IMR-90 (cell line): ENCODE measurements at regions not wholly inside any gene's neighbourhood (a gene's known extent, or its start where the extent isn't known, plus 50 kb on each side); places are given as distances from the start of the nearest gene placed in this dataset.

Experiments used
- ATAC-seq: fragments of 200-7000 bp; cut with Tn5 transposase; 2 replicates; pipeline ENCODE4 v1.9.1; 2020; ENCODE audit warnings: low read depth, mild to moderate bottlenecking, moderate library complexity
- BruUV-seq: library from RNA; stranded (reverse); fragments of 400-500 nt; replicated peaks from 2 replicates; lab custom pipeline; 2021; lab: Mats Ljungman, UMichigan
- CTCF ChIA-PET: fragments of 300-600 bp; formaldehyde crosslinking; extraction: SDS; loops from one replicate; lab custom pipeline; 2021; ENCODE audit warnings: antibody characterized with exemption; lab: Yijun Ruan, JAX
- POLR2A ChIA-PET: fragments of 300-600 bp; sonication (Branson Sonifier 250); formaldehyde crosslinking; loops from one replicate; lab custom pipeline; 2022; ENCODE audit warnings: antibody characterized with exemption; ENCODE audit not compliant: unreplicated experiment; lab: Charles Lee
- DNase-seq: peaks from one replicate; pipeline ENCODE4 v3.0.0; 2013
- H2AFZ ChIP-seq: replicated peaks from 2 replicates; pipeline ENCODE3; 2013; ENCODE audit warnings: low read length, mild to moderate bottlenecking; ENCODE audit not compliant: poor library complexity
- H2AK5ac ChIP-seq: 2 replicates; pipeline ENCODE4 v1.6.1; 2013; ENCODE audit warnings: low read depth, low read length, inconsistent platforms
- H2AK9ac ChIP-seq: replicated peaks from 2 replicates; pipeline ENCODE3; 2013; ENCODE audit warnings: mild to moderate bottlenecking, low read depth, low read length, moderate library complexity; ENCODE audit not compliant: poor library complexity
- H2BK120ac ChIP-seq: 2 replicates; pipeline ENCODE4 v1.6.1; 2013; ENCODE audit warnings: low read depth, low read length, inconsistent platforms
- H2BK15ac ChIP-seq: 3 replicates; pipeline ENCODE4 v1.6.1; 2013; ENCODE audit warnings: low read depth, low read length, inconsistent platforms
- H2BK20ac ChIP-seq: 2 replicates; pipeline ENCODE4 v1.6.1; 2013; ENCODE audit warnings: low read depth, mild to moderate bottlenecking, inconsistent platforms, low read length, moderate library complexity
- H2BK5ac ChIP-seq: 2 replicates; pipeline ENCODE4 v1.6.1; 2013; ENCODE audit warnings: mild to moderate bottlenecking, low read depth, low read length, inconsistent platforms; ENCODE audit not compliant: poor library complexity, severe bottlenecking
- H3K14ac ChIP-seq: replicated peaks from 2 replicates; pipeline ENCODE4 v1.6.1; 2013; ENCODE audit warnings: low read depth, low read length, inconsistent platforms
- H3K18ac ChIP-seq: 2 replicates; pipeline ENCODE4 v1.6.1; 2013; ENCODE audit warnings: low read depth, low read length, control low read depth
- H3K23ac ChIP-seq: 2 replicates; pipeline ENCODE4 v1.6.1; 2013; ENCODE audit warnings: low read depth, low read length, inconsistent platforms
- H3K27ac ChIP-seq: 2 replicates; pipeline ENCODE4 v1.5.1; 2013; ENCODE audit warnings: mild to moderate bottlenecking, control low read depth, low read length; ENCODE audit not compliant: insufficient read depth
- H3K27me3 ChIP-seq: 2 replicates; pipeline ENCODE4 v1.6.1; 2013; ENCODE audit warnings: low read length; ENCODE audit not compliant: control insufficient read depth, insufficient read depth
- H3K36me3 ChIP-seq: 2 replicates; pipeline ENCODE4 v1.6.1; 2013; ENCODE audit warnings: low read length, mixed read lengths; ENCODE audit not compliant: control insufficient read depth, insufficient read depth
- H3K4ac ChIP-seq: 2 replicates; pipeline ENCODE4 v1.6.1; 2013; ENCODE audit warnings: low read depth, low read length, inconsistent platforms
- H3K4me1 ChIP-seq: 2 replicates; pipeline ENCODE4 v1.6.1; 2013; ENCODE audit warnings: low read length, mixed read lengths; ENCODE audit not compliant: control insufficient read depth, insufficient read depth
- H3K4me2 ChIP-seq: 2 replicates; pipeline ENCODE4 v1.6.1; 2013; ENCODE audit warnings: low read depth, mild to moderate bottlenecking, control low read depth, low read length, moderate library complexity
- H3K4me3 ChIP-seq: 2 replicates; pipeline ENCODE4 v1.5.1; 2013; ENCODE audit warnings: low read depth, mild to moderate bottlenecking, control low read depth, low read length, moderate library complexity; ENCODE audit not compliant: insufficient read depth
- H3K56ac ChIP-seq: 2 replicates; pipeline ENCODE4 v1.6.1; 2013; ENCODE audit warnings: low read length, inconsistent platforms; ENCODE audit not compliant: insufficient read depth; ENCODE audit errors: extremely low read depth
- H3K79me1 ChIP-seq, 2 experiments: 2 replicates each; pipeline ENCODE4 v1.6.1; 2013; ENCODE audit warnings: low read length in 2 of 2, inconsistent platforms in 1 of 2, low read depth in 1 of 2
- H3K9ac ChIP-seq: 2 replicates; pipeline ENCODE4 v1.6.1; 2013; ENCODE audit warnings: low read depth, low read length, control low read depth
- H3K9me1 ChIP-seq: 2 replicates; pipeline ENCODE4 v1.6.1; 2013; ENCODE audit warnings: low read length, inconsistent platforms; ENCODE audit not compliant: insufficient read depth
- H3K9me3 ChIP-seq: 2 replicates; pipeline ENCODE4 v1.6.1; 2013; ENCODE audit warnings: low read length; ENCODE audit not compliant: control insufficient read depth, insufficient read depth
- H4K20me1 ChIP-seq: 2 replicates; pipeline ENCODE4 v1.6.1; 2013; ENCODE audit warnings: low read length, inconsistent platforms; ENCODE audit not compliant: insufficient read depth
- H4K5ac ChIP-seq: 2 replicates; pipeline ENCODE4 v1.6.1; 2013; ENCODE audit warnings: mild to moderate bottlenecking, low read depth, low read length, control low read depth
- H4K8ac ChIP-seq, 2 experiments: 2 replicates each; pipeline ENCODE4 v1.6.1; 2013; ENCODE audit warnings: low read depth in 2 of 2, low read length in 2 of 2, control low read depth in 1 of 2, inconsistent platforms in 1 of 2
- H4K91ac ChIP-seq: 2 replicates; pipeline ENCODE4 v1.6.1; 2013; ENCODE audit warnings: low read depth, low read length, inconsistent platforms; ENCODE audit not compliant: insufficient read depth
- CEBPB ChIP-seq: IDR thresholded peaks from 2 replicates; pipeline ENCODE4 v1.6.1; 2012; ENCODE audit warnings: low read depth, low read length, improper control_type of control experiment
- CHD1 ChIP-seq: IDR thresholded peaks from 2 replicates; pipeline ENCODE4 v1.6.1; 2012; ENCODE audit warnings: low read depth, low read length, improper control_type of control experiment
- CTCF ChIP-seq: conservative IDR thresholded peaks from 2 replicates; pipeline ENCODE4 v1.5.1; 2012; ENCODE audit warnings: mild to moderate bottlenecking, low read depth, low read length, improper control_type of control experiment
- ELK1 ChIP-seq: fragments of 150-350 bp; IDR thresholded peaks from 2 replicates; pipeline ENCODE4 v1.6.1; 2016; ENCODE audit warnings: low read depth, mild to moderate bottlenecking, low read length, moderate library complexity, borderline replicate concordance
- FOS ChIP-seq: fragments of 150-350 bp; IDR thresholded peaks from 2 replicates; pipeline ENCODE4 v1.6.1; 2016; ENCODE audit warnings: low read depth, low read length
- MAFK ChIP-seq: IDR thresholded peaks from 2 replicates; pipeline ENCODE4 v1.6.1; 2012; ENCODE audit warnings: low read depth, low read length, improper control_type of control experiment
- MAZ ChIP-seq: IDR thresholded peaks from 2 replicates; pipeline ENCODE4 v1.6.1; 2012; ENCODE audit warnings: low read depth, mild to moderate bottlenecking, low read length, improper control_type of control experiment, moderate library complexity, borderline replicate concordance
- MXI1 ChIP-seq: IDR thresholded peaks from 2 replicates; pipeline ENCODE4 v1.6.1; 2012; ENCODE audit warnings: low read depth, mild to moderate bottlenecking, low read length, moderate library complexity, borderline replicate concordance
- NFE2L2 ChIP-seq: fragments of 150-350 bp; IDR thresholded peaks from 2 replicates; pipeline ENCODE4 v1.6.1; 2016; ENCODE audit warnings: low read depth, mild to moderate bottlenecking, low read length
- POLR2A ChIP-seq: IDR thresholded peaks from 2 replicates; pipeline ENCODE4 v1.6.1; 2012; ENCODE audit warnings: mild to moderate bottlenecking, low read depth, low read length
- RAD21 ChIP-seq: IDR thresholded peaks from 2 replicates; pipeline ENCODE4 v1.6.1; 2012; ENCODE audit warnings: low read length, improper control_type of control experiment
- RCOR1 ChIP-seq: IDR thresholded peaks from 2 replicates; pipeline ENCODE4 v1.6.1; 2012; ENCODE audit warnings: mild to moderate bottlenecking, low read length, improper control_type of control experiment; ENCODE audit not compliant: insufficient replicate concordance
- RFX5 ChIP-seq: IDR thresholded peaks from 2 replicates; pipeline ENCODE4 v1.8.0; 2012; ENCODE audit warnings: low read depth, mild to moderate bottlenecking, low read length, moderate library complexity
- SMC3 ChIP-seq: fragments of 150-350 bp; IDR thresholded peaks from 2 replicates; pipeline ENCODE4 v1.6.1; 2016; ENCODE audit warnings: low read depth, mild to moderate bottlenecking, antibody characterized with exemption, low read length, moderate library complexity
- USF2 ChIP-seq: fragments of 150-350 bp; IDR thresholded peaks from 2 replicates; pipeline ENCODE4 v1.6.1; 2017; ENCODE audit warnings: mild to moderate bottlenecking, antibody characterized with exemption, low read length, low read depth
- WGBS, 2 experiments: methylation state at CpG; one replicate each; pipeline versions ENCODE4 v1.1.5 to v1.1.7; 2013; ENCODE audit warnings: missing lambda C conversion rate in 2 of 2; ENCODE audit not compliant: insufficient read length in 1 of 2; ENCODE audit errors: extremely low coverage in 2 of 2; 5-methylcytosine and 5-hydroxymethylcytosine counted together
- dilution Hi-C: fragments of 300-500 bp; cut with HindIII; formaldehyde crosslinking; loops from one replicate; pipeline ENCODE4 v1.14.3; 2018; ENCODE audit warnings: low sequenced_read_pairs; ENCODE audit not compliant: unreplicated experiment
- in situ Hi-C: fragments of 300-500 bp; cut with MboI; formaldehyde crosslinking; loops from 3 replicates; pipeline ENCODE4 v1.14.3; 2019; ENCODE audit warnings: low sequenced_read_pairs, inconsistent platforms, mixed read lengths
- intact Hi-C: fragments of 100-400 bp; cut with micrococcal nuclease; formaldehyde crosslinking; loops from 2 replicates; pipeline ENCODE4 v1.10.0; 2022

- H3K4me3 ChIP-seq: no peak overlapping the region
- no peaks in the 10 kb centered on the region for H3K27me3 ChIP-seq
- intact Hi-C loops (loop anchor here (10.0 kb wide), 1 partner anchor 1248 kb away; no protein-coding TSS in a partner anchor), in situ Hi-C loops (no loop called here), dilution Hi-C loops (no loop called here)
- H2AK9ac ChIP-seq: no peak overlapping the region
- no peaks in the 10 kb centered on the region for H3K9me1 ChIP-seq
- no peak overlapping the region for H2AK5ac ChIP-seq
- H3K79me1 ChIP-seq: no peaks in the 10 kb centered on the region
- no TSS peak for BruUV-seq
- ChIA-PET POLR2A (no interaction called here), CTCF (no interaction called here)
- peaks cover 10% of the 10 kb centered on the region for H3K4me1 ChIP-seq
- H3K23ac ChIP-seq: no peak overlapping the region
- no peak overlapping the region for H3K4ac ChIP-seq
- no peak overlapping the region for H3K27ac ChIP-seq
- H2AFZ ChIP-seq: no peak overlapping the region
- no peak overlapping the region for H4K91ac ChIP-seq
- no peak overlapping the region for H4K8ac ChIP-seq
- H3K18ac ChIP-seq: no peak overlapping the region
- no peak overlapping the region for H2BK120ac ChIP-seq
- no peak overlapping the region for H2BK5ac ChIP-seq
- no peak overlapping the region for H3K4me2 ChIP-seq
- TF ChIP-seq MAFK (no peak), NFE2L2 (no peak), POLR2A (no peak), USF2 (no peak), SMC3 (no peak), CEBPB (no peak), CHD1 (no peak), RCOR1 (no peak), CTCF (no peak), ELK1 (no peak), RAD21 (no peak), RFX5 (no peak), MAZ (no peak), FOS (no peak), MXI1 (no peak)
- no peak overlapping the region for H3K9ac ChIP-seq
- no peaks in the 10 kb centered on the region for H3K36me3 ChIP-seq
- H4K20me1 ChIP-seq: no peaks in the 10 kb centered on the region
- H4K5ac ChIP-seq: no peak overlapping the region
- H3K14ac ChIP-seq: no peak overlapping the region
- WGBS, 2 experiments: no CpG with 5 or more reads among the region's 1 CpG
- ATAC-seq: no peak
- no peak overlapping the region for H3K56ac ChIP-seq
- DNase-seq: no peak
- no peak overlapping the region for H2BK20ac ChIP-seq
- no peaks in the 10 kb centered on the region for H3K9me3 ChIP-seq
- peak overlapping the region; percentile 23; the same call in 1 of the 3 replicates for H2BK15ac ChIP-seq
Observed at GRCh38 chr5:92556747-92557146, 1024.3 kb downstream of the NR2F1-AS1 start.
